Astrocyte of the cerebellum (primary cell): ENCODE measurements at regions not wholly inside any gene's neighbourhood (a gene's known extent, or its start where the extent isn't known, plus 50 kb on each side); places are given as distances from the start of the nearest gene placed in this dataset.

Experiments used
- DNase-seq: peaks from one replicate; pipeline ENCODE4 v3.0.0-alpha.2; 2011; ENCODE audit warnings: low read depth
- H3K4me3 ChIP-seq: 2 replicates; pipeline ENCODE4 v1.5.1; 2011; ENCODE audit warnings: mild to moderate bottlenecking, low read depth, low read length, moderate library complexity
- in situ Hi-C: cut with HindIII; loops from 2 replicates; pipeline ENCODE4 v1.10.0; 2017; ENCODE audit warnings: low sequenced_read_pairs
- TF ChIP-seq, protein P1 (sequence below): IDR thresholded peaks from 2 replicates; pipeline ENCODE4 v1.5.1; 2012; ENCODE audit warnings: low read length, low read depth, moderate library complexity, mild to moderate bottlenecking; ENCODE audit errors: missing control alignments

DNA sequence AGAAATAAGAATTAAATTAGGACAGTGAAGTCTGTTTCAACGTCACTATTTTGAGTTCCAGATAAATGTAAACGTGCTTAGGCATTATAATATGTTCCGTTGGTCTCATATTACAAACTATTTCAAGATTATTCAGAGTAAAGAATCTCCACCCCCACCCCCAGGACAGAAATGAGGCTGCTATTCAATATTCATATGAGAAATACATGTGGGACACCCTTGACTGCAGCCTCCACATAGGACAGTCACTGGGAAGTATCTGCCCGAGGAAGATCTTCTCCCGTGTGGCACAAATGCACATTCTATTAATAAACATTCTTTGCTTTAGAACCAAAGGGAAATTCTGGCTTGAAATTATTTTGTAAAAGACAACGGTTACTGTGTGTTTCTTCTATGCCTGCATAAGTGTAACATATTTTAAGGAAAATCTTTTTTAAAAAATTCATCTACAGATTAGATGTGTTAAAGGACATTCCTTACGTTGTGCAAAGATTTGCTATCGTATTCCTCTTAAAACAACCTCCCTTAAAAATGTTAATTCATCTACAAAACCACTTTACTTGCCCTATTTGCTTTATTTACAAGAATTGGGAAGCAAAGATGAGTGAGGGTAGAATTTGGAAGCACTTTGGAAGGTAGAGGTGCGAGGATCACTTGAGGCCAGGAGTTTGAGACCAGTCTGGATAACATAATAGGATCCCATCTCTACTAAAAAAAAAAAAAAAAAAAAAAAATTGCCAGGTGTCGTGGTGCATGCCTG, 148.3 kb upstream of the SOX14 start:
- TF ChIP-seq, protein P1, sequence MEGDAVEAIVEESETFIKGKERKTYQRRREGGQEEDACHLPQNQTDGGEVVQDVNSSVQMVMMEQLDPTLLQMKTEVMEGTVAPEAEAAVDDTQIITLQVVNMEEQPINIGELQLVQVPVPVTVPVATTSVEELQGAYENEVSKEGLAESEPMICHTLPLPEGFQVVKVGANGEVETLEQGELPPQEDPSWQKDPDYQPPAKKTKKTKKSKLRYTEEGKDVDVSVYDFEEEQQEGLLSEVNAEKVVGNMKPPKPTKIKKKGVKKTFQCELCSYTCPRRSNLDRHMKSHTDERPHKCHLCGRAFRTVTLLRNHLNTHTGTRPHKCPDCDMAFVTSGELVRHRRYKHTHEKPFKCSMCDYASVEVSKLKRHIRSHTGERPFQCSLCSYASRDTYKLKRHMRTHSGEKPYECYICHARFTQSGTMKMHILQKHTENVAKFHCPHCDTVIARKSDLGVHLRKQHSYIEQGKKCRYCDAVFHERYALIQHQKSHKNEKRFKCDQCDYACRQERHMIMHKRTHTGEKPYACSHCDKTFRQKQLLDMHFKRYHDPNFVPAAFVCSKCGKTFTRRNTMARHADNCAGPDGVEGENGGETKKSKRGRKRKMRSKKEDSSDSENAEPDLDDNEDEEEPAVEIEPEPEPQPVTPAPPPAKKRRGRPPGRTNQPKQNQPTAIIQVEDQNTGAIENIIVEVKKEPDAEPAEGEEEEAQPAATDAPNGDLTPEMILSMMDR = no peak
- in situ Hi-C loops = no loop called here
- no peak for DNase-seq
- H3K4me3 ChIP-seq = no peak overlapping the region

DNA sequence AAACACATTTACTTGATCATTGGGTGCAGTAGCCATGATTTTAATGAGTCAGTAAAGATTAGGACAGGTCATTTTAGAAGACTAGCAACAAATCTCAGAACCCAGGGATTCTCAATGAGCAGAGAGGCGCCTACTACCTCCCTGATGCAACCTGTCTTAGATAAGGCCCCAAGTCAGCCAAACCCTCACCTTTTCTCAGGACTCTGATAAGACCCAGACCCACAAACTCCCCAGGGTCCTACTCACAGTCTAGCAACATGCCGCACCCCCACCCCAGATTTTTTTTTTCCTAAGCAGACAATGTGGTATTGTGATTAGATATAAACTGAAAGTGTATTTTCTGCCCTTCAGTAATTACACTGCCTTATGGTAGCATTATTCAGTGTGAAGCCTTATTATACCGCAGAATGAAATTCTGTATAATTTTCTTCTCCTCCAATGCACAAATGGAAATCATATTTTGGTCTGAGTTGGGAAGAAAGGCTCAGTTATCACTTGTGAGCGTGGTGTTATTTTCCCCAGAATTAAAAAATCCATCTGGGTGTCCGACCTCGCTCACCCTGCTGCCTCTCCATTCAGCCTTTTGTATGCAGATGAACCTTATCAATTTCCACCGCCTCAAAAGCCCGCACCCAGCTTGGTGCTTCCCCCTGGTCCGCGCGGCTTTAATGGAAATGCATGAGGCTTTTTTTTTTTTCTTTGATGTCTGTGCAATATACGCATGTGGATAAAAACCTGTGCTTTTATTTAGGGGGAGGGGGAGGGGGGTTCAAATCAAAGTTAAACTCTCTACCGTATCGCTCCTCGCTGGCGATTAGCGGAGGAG, 122.0 kb upstream of the SOX14 start:
- in situ Hi-C loops = no loop called here
- TF ChIP-seq, protein P1 = no peak
- no peak overlapping the region for H3K4me3 ChIP-seq
- no peak for DNase-seq

DNA sequence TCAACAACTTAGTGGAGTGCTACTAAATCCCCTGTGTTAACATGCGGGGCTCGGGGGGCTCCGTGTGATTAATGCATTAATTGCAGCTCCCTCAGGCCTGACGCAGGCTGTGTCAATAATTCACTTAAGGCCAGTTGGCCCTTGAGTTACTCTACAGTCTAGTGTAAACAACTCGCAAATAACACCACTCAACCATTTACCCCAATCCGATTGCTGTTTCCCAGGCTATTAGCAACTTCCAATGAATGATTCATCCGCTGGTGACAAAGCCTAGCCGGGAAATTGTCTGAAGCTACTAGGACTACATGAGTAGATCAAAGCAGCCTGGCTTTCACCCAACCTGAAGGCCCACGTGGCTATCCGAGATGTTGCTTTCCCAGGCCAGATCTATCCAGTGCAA, 121.3 kb upstream of the SOX14 start:
- in situ Hi-C loops = no loop called here
- TF ChIP-seq, protein P1 = no peak
- H3K4me3 ChIP-seq = no peak overlapping the region
- no peak for DNase-seq

DNA sequence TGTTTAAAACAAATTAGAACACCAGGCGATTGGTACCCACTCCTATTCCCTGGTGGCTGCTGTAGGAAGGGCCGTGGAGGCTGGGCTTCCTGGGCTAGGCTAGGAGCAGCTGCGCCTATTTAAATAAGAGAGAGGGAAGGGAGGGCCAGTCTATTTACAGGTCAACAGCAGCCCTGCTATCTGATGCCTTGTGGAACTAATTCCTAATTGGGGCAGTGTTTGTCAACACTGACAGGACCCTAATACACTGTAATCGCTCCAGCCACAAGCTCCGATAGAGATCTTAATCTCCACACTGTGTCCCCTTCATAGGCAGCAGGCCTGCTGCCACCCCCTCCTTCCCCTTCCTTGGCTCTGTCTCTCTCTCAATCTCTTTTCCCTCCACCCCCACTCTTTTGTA, 116.9 kb upstream of the SOX14 start:
- in situ Hi-C loops = no loop called here
- no peak overlapping the region for H3K4me3 ChIP-seq
- no peak for DNase-seq
- TF ChIP-seq, protein P1 = no peak

DNA sequence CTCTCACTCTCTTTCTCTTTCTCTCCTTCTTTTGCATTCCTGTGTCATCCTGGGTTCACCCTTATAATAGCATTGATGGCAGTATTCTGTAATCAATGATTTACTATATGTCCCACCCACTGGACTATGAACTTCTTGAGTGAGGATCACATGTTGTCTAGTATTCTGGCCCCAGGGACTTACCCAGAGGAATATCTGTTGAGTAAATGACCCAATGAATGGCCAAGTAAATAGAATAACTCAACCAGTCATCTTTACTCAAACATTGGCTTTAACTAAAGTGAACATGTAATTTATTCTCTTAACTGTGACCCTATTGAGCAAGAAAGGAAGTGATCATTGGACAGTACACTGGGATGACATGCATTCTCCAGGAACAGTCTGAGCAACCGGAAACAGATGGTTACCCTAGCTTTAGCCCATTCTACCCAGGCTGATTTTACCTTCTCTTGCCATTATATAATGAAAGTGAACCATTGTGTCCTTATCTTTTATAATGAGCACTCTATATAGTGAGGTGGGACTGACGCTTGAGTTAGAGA, 94.5 kb upstream of the SOX14 start:
- in situ Hi-C loops = no loop called here
- DNase-seq = no peak
- TF ChIP-seq, protein P1 = no peak
- no peak overlapping the region for H3K4me3 ChIP-seq

DNA sequence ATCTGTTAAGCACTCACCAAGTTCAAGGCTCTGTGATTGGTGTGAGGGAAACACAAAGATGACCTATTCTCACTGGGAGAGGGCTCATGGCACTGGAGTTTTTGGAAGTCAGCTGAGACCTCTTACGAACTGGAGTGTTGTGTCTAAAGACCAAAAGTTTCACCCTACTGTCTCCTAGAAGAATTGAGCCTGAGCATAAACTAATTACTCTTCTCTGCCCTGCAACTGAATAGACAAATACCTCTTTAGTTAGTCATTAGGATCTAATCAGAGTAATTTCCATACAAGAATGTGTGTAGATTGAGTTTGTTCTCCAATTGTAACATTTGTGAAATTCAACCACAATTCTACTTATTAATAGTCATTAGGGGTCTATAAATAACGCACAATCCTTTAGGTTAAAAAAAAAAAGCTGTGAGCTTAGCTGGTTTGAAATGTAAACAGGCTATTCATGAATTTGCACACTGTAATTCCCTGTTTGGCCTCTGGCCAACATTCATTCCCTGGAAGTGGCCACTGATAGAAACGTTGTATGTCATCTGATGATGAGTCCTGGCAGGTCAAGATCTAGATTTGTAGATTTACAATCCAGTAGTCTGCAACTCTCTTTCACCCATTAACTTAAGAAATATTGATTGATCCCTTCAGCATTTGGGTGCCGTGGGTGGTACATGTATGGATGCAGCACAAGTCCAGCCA, 76.8 kb upstream of the SOX14 start:
- no peak overlapping the region for H3K4me3 ChIP-seq
- in situ Hi-C loops = no loop called here
- TF ChIP-seq, protein P1 = no peak
- no peak for DNase-seq
